ENCODE measurements at regions not wholly inside any gene's neighbourhood (a gene's known extent, or its start where the extent isn't known, plus 50 kb on each side); places are given as distances from the start of the nearest gene placed in this dataset.

- TF ChIP-seq CTCF (IDR thresholded peaks at IDR 0.05; ENCODE audit: poor library complexity): no peak
- TF ChIP-seq EZH2 (IDR thresholded peaks at IDR 0.05; ENCODE audit: borderline replicate concordance): no peak
Measured at GRCh38 chr3:30097022-30097650, 509.3 kb upstream of the TGFBR2 start.

Measured in hepatocyte (in vitro differentiated cells).